ENCODE measurements at regions not wholly inside any gene's neighbourhood (a gene's known extent, or its start where the extent isn't known, plus 50 kb on each side); places are given as distances from the start of the nearest gene placed in this dataset.

DNA sequence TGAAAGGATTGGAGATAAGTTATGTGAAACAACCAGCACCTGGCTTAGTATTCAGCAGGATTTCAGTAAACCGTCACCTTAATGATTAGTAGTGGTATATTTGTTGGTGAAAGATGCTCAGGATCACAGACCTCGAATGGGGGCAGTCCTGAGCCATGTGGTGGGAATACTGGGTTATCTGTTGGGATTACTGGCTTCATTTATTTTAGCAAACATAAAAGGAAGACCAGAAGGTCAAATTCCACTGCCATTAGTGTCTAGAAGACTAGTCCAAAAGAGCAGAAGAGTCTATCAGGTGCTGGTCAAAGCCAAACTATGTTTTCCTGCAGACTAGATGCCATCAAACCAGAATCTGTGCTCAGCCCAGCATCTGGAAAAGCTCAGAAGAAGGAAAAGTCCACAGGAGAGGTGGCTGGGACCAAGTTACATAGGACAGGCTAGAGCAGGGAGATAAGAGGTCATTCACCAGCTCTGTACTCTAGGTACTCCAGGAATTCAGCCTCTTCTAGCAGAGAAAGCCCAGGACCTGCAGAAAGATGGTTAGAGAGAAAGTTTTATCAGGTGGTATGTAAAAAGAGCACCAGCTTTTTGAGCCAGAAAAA, 343.4 kb downstream of the PLPP3 start:
- TF ChIP-seq POLR2A (IDR thresholded peaks at IDR 0.05) (no peak), POLR2AphosphoS5 (IDR thresholded peaks at IDR 0.05) (no peak), CTCF (IDR thresholded peaks at IDR 0.05) (no peak)

Measured in prostate gland (tissue), 2 donors.